PC-9 (cell line): ENCODE measurements at regions not wholly inside any gene's neighbourhood (a gene's known extent, or its start where the extent isn't known, plus 50 kb on each side); places are given as distances from the start of the nearest gene placed in this dataset.

Source experiments
- BruUV-seq: library from RNA; stranded (reverse); fragments of 400-500 nt; replicated peaks from 2 replicates; lab custom pipeline; 2021; lab: Mats Ljungman, UMichigan
- CTCF ChIA-PET: fragments of 300-600 bp; sonication (Branson Sonifier 250); formaldehyde crosslinking; loops from one replicate; lab custom pipeline; 2022; ENCODE audit warnings: antibody characterized with exemption; lab: Charles Lee
- POLR2A ChIA-PET: fragments of 300-600 bp; sonication (Branson Sonifier 250); formaldehyde crosslinking; loops from one replicate; lab custom pipeline; 2022; ENCODE audit warnings: antibody characterized with exemption; ENCODE audit not compliant: unreplicated experiment; lab: Charles Lee
- DNase-seq, 2 experiments: peaks; one replicate each; pipeline versions ENCODE4 v3.0.0 to v3.0.0-alpha.2; 2015 to 2022; ENCODE audit warnings: mixed read lengths in 1 of 2
- H2AFZ ChIP-seq: fragments of 200-600 bp; sonication (generic); 2 replicates; pipeline ENCODE4 v1.8.1; 2017; ENCODE audit warnings: antibody characterized with exemption
- H3F3A ChIP-seq: fragments of 200-600 bp; sonication (generic); 2 replicates; pipeline ENCODE4 v1.8.1; 2017; ENCODE audit warnings: antibody characterized with exemption, mild to moderate bottlenecking, low read depth; ENCODE audit not compliant: insufficient read depth
- H3K27ac ChIP-seq: fragments of 200-600 bp; sonication (generic); 2 replicates; pipeline ENCODE4 v1.6.1; 2016; ENCODE audit warnings: mixed run types
- H3K27me3 ChIP-seq: fragments of 200-600 bp; sonication (generic); 2 replicates; pipeline ENCODE4 v1.6.1; 2016; ENCODE audit warnings: low read depth, mixed run types; ENCODE audit not compliant: insufficient read depth
- H3K36me3 ChIP-seq: fragments of 200-600 bp; sonication (generic); 2 replicates; pipeline ENCODE4 v1.6.1; 2016; ENCODE audit warnings: low read depth, mixed run types
- H3K4me1 ChIP-seq: fragments of 200-600 bp; sonication (generic); replicated peaks from 2 replicates; pipeline ENCODE4 v1.6.1; 2016; ENCODE audit warnings: mixed run types; ENCODE audit not compliant: insufficient read depth
- H3K4me2 ChIP-seq: fragments of 200-600 bp; sonication (generic); 2 replicates; pipeline ENCODE4 v1.6.1; 2017; ENCODE audit warnings: mixed run types
- H3K4me3 ChIP-seq: fragments of 200-600 bp; sonication (generic); 2 replicates; pipeline ENCODE4 v1.6.1; 2016; ENCODE audit warnings: mixed run types
- H3K79me2 ChIP-seq: fragments of 200-600 bp; sonication (generic); 2 replicates; pipeline ENCODE4 v1.6.1; 2017; ENCODE audit warnings: low read depth, mixed run types
- H3K9me2 ChIP-seq: fragments of 200-600 bp; sonication (generic); 2 replicates; pipeline ENCODE4 v1.8.1; 2017; ENCODE audit warnings: mild to moderate bottlenecking; ENCODE audit not compliant: insufficient read depth
- H3K9me3 ChIP-seq: fragments of 200-600 bp; sonication (generic); 2 replicates; pipeline ENCODE4 v1.8.1; 2016; ENCODE audit warnings: low read depth; ENCODE audit not compliant: insufficient read depth
- H4K20me1 ChIP-seq: fragments of 200-600 bp; sonication (generic); 2 replicates; pipeline ENCODE4 v1.8.1; 2017; ENCODE audit not compliant: insufficient read depth
- EZH2 ChIP-seq: fragments of 200-600 bp; sonication (generic); IDR thresholded peaks from 2 replicates; pipeline ENCODE4 v1.8.0; 2017; ENCODE audit warnings: antibody characterized with exemption, low read depth
- intact Hi-C: fragments of 100-400 bp; cut with micrococcal nuclease; formaldehyde crosslinking; loops from one replicate; pipeline ENCODE4 v1.10.0; 2022; ENCODE audit not compliant: unreplicated experiment
- TF ChIP-seq, protein P1 (sequence below): fragments of 200-600 bp; sonication (generic); conservative IDR thresholded peaks from 2 replicates; pipeline ENCODE4 v1.6.1; 2017; ENCODE audit warnings: mixed run types, antibody characterized with exemption, mild to moderate bottlenecking, moderate library complexity

DNA sequence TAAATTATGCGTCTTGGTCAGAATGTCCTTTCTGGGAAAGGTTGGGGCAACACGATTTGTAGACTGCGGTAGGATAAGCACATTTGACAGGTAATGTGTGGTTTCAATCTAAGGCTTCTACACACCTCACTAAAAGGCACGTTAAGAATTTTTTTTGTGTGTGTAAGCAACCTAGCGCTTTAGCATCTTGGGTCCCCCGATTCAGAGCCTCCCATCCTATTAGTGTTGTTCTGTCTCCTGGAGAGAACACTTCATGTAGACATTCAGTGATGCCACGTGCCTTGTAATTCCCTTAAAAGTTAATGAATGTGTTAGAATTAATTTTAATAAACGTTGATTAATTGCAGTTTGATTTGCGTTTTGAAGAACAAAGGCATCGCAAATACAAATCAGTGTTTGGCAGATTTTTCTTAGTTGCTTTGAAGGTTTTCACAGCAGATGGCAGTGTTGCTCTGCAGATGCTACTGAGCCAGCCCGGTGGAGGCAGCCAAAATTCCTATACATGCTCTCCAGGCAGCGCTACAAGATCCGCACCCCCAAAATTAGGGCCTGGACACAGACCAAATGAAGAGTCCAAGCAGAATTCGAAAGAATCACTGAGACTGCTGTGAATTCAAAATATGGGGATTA is 63.5 kb downstream of the OTOL1 start:
- Histone ChIP-seq H3K27ac (no peak overlapping the region), H3K79me2 (no peaks in the 10 kb centered on the region), H3F3A (no peaks in the 10 kb centered on the region), H3K4me1 (no peaks in the 10 kb centered on the region), H3K4me2 (no peak overlapping the region), H3K4me3 (no peak overlapping the region), H3K36me3 (no peaks in the 10 kb centered on the region), H3K9me3 (no peaks in the 10 kb centered on the region), H2AFZ (no peak overlapping the region), H3K9me2 (no peaks in the 10 kb centered on the region), H4K20me1 (no peaks in the 10 kb centered on the region), H3K27me3 (no peaks in the 10 kb centered on the region)
- peak in 1 of 2 experiments; percentile 46 for DNase-seq
- TF ChIP-seq, protein P1, sequence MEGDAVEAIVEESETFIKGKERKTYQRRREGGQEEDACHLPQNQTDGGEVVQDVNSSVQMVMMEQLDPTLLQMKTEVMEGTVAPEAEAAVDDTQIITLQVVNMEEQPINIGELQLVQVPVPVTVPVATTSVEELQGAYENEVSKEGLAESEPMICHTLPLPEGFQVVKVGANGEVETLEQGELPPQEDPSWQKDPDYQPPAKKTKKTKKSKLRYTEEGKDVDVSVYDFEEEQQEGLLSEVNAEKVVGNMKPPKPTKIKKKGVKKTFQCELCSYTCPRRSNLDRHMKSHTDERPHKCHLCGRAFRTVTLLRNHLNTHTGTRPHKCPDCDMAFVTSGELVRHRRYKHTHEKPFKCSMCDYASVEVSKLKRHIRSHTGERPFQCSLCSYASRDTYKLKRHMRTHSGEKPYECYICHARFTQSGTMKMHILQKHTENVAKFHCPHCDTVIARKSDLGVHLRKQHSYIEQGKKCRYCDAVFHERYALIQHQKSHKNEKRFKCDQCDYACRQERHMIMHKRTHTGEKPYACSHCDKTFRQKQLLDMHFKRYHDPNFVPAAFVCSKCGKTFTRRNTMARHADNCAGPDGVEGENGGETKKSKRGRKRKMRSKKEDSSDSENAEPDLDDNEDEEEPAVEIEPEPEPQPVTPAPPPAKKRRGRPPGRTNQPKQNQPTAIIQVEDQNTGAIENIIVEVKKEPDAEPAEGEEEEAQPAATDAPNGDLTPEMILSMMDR = peak; percentile 61
- TF ChIP-seq EZH2 = no peak
- ChIA-PET POLR2A (no interaction called here), CTCF (no interaction called here)
- intact Hi-C loops = loop anchor here (1.0 to 10.0 kb wide), 4 partner anchors 293 to 1930 kb away; no protein-coding TSS in a partner anchor
- no TSS peak for BruUV-seq

DNA sequence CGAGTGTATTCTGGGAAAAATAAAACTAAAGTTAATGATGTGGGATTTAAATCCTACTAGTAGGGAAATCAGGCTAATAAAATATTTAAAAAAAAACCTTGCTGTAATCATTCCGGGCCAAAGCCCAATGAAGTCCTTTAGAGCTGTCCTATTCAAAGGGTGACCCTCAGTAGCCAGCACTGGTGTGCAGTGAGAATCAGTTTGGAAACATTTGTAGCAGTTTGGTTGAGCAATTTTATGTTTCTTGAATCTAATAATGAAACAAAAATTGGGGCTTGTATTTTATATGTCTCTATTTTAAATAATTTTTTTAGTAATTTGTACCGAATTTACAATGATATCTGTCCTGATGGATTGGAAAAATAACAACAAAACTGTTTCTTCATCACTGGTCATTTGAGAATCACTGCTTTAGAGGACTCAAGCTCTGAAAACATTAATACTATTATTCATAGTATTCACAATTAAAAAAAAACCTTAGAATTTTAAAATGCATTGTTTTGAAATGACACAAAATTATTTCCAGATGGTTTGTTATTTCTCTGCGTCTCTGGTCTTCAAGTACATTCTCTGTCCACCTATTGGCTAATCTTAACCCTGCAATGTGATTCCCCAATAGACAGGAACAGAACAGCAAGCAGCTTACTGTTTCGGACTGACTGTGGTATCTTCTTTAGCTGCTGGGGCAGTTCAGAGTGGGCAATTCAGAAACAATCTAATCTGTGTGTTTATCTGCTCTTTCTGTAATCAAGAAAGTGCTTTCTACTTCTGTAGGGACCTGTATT is 71.2 kb downstream of the OTOL1 start:
- Histone ChIP-seq H3K9me3 (no peaks in the 10 kb centered on the region), H2AFZ (no peak overlapping the region), H3K4me1 (no peaks in the 10 kb centered on the region), H3K27me3 (no peaks in the 10 kb centered on the region), H3K4me3 (no peak overlapping the region), H3K36me3 (no peaks in the 10 kb centered on the region), H3K79me2 (no peaks in the 10 kb centered on the region), H4K20me1 (no peaks in the 10 kb centered on the region), H3K4me2 (no peak overlapping the region), H3K9me2 (no peaks in the 10 kb centered on the region), H3F3A (no peaks in the 10 kb centered on the region), H3K27ac (no peak overlapping the region)
- no peak for TF ChIP-seq EZH2
- TF ChIP-seq, protein P1 = no peak
- ChIA-PET CTCF (no interaction called here), POLR2A (no interaction called here)
- intact Hi-C loops = loop anchor here (10.0 kb wide), 2 partner anchors 717 to 1487 kb away; no protein-coding TSS in a partner anchor
- no peak for DNase-seq
- no TSS peak for BruUV-seq

DNA sequence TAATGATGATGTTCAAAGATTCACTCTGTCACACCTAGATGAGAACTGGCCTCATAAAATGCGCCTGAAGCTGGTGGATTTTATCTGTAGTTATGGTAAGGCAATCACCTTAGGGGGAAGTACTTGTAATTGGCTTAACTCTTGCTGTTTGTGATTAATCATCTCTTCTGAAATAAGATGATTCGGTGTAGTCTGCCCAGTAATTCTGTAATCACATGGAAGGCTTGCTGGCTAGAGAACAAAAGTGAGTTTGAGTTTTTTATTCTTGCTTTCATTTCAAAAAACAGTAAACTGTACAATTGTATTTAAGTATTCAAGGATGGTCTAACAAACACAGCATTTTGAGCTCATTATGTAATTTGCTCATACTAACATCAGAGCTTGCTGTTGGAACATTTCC is 72.1 kb downstream of the OTOL1 start:
- Histone ChIP-seq H3K4me2 (no peak overlapping the region), H3K9me3 (no peaks in the 10 kb centered on the region), H3K27ac (no peak overlapping the region), H3K4me3 (no peak overlapping the region), H3K36me3 (no peaks in the 10 kb centered on the region), H3F3A (no peaks in the 10 kb centered on the region), H3K9me2 (no peaks in the 10 kb centered on the region), H4K20me1 (no peaks in the 10 kb centered on the region), H3K27me3 (no peaks in the 10 kb centered on the region), H2AFZ (no peak overlapping the region), H3K4me1 (no peaks in the 10 kb centered on the region), H3K79me2 (no peaks in the 10 kb centered on the region)
- TF ChIP-seq, protein P1 = no peak
- TF ChIP-seq EZH2 = no peak
- intact Hi-C loops = loop anchor here (10.0 kb wide), 2 partner anchors 716 to 1486 kb away; no protein-coding TSS in a partner anchor
- ChIA-PET POLR2A (no interaction called here), CTCF (no interaction called here)
- DNase-seq = no peak
- no TSS peak for BruUV-seq
